SK-N-SH treated with all-trans-retinoic acid at 6 μM for 48 hours (cell line): ENCODE measurements at regions not wholly inside any gene's neighbourhood (a gene's known extent, or its start where the extent isn't known, plus 50 kb on each side); places are given as distances from the start of the nearest gene placed in this dataset.

Experiments used
- ATAC-seq: fragments of 200-7000 bp; cut with Tn5 transposase; 3 replicates; pipeline ENCODE4 v1.9.1; 2020; ENCODE audit warnings: mild to moderate bottlenecking, moderate library complexity
- ARNTL ChIP-seq: fragments of 450-650 bp; formaldehyde crosslinking; IDR thresholded peaks from 2 replicates; pipeline ENCODE4 v1.5.0; 2020; ENCODE audit warnings: low read depth, mild to moderate bottlenecking, moderate library complexity, borderline replicate concordance
- BACH2 ChIP-seq: fragments of 250-450 bp; sonication (Bioruptor Pico); IDR thresholded peaks from 2 replicates; pipeline ENCODE4 v1.9.0; 2021; ENCODE audit warnings: mild to moderate bottlenecking, borderline replicate concordance
- CREB5 ChIP-seq: fragments of 250-450 bp; sonication (Bioruptor Pico); IDR thresholded peaks from 2 replicates; pipeline ENCODE4 v1.5.1; 2020; ENCODE audit warnings: low read depth, mild to moderate bottlenecking, moderate library complexity
- CSDC2 ChIP-seq: fragments of 250-450 bp; sonication (Bioruptor Pico); IDR thresholded peaks from 2 replicates; pipeline ENCODE4 v1.5.0; 2020; ENCODE audit warnings: mild to moderate bottlenecking, moderate library complexity
- CSRNP3 ChIP-seq: fragments of 250-450 bp; sonication (Bioruptor Pico); IDR thresholded peaks from 2 replicates; pipeline ENCODE4 v1.5.1; 2021; ENCODE audit warnings: mild to moderate bottlenecking, moderate library complexity
- ESRRG ChIP-seq: fragments of 250-450 bp; sonication (Bioruptor Pico); IDR thresholded peaks from 2 replicates; pipeline ENCODE4 v1.6.1; 2021; ENCODE audit warnings: mild to moderate bottlenecking
- GLIS3 ChIP-seq: fragments of 250-450 bp; sonication (Bioruptor Pico); IDR thresholded peaks from 2 replicates; pipeline ENCODE4 v1.5.0; 2020; ENCODE audit warnings: mild to moderate bottlenecking, moderate library complexity
- ISL1 ChIP-seq: fragments of 250-450 bp; sonication (Bioruptor Pico); IDR thresholded peaks from 2 replicates; pipeline ENCODE4 v2.1.2; 2022; ENCODE audit warnings: mild to moderate bottlenecking, moderate library complexity
- PATZ1 ChIP-seq: fragments of 250-450 bp; sonication (Bioruptor Pico); IDR thresholded peaks from 2 replicates; pipeline ENCODE4 v1.8.0; 2020; ENCODE audit warnings: mild to moderate bottlenecking, moderate library complexity, borderline replicate concordance
- POU6F1 ChIP-seq: fragments of 250-450 bp; sonication (Bioruptor Pico); IDR thresholded peaks from 2 replicates; pipeline ENCODE4 v1.8.0; 2021; ENCODE audit warnings: low read depth, mild to moderate bottlenecking, moderate library complexity, borderline replicate concordance
- RARB ChIP-seq: fragments of 250-450 bp; sonication (Bioruptor Pico); IDR thresholded peaks from 2 replicates; pipeline ENCODE4 v1.8.0; 2021; ENCODE audit warnings: mild to moderate bottlenecking, moderate library complexity
- SNAI2 ChIP-seq: fragments of 250-450 bp; sonication (Bioruptor Pico); IDR thresholded peaks from 2 replicates; pipeline ENCODE4 v1.5.0; 2020; ENCODE audit warnings: mild to moderate bottlenecking, moderate library complexity
- TCF4 ChIP-seq: fragments of 250-450 bp; sonication (Bioruptor Pico); IDR thresholded peaks from 2 replicates; pipeline ENCODE4 v1.8.0; 2021; ENCODE audit warnings: mild to moderate bottlenecking, moderate library complexity, borderline replicate concordance
- TSHZ2 ChIP-seq: fragments of 250-450 bp; sonication (Bioruptor Pico); IDR thresholded peaks from 2 replicates; pipeline ENCODE4 v1.5.0; 2020; ENCODE audit warnings: mild to moderate bottlenecking, moderate library complexity
- ZFP30 ChIP-seq: fragments of 450-650 bp; formaldehyde crosslinking; IDR thresholded peaks from 2 replicates; pipeline ENCODE4 v1.5.0; 2022; ENCODE audit warnings: mild to moderate bottlenecking, moderate library complexity
- ZNF70 ChIP-seq: fragments of 450-650 bp; formaldehyde crosslinking; IDR thresholded peaks from 2 replicates; pipeline ENCODE4 v1.5.0; 2020; ENCODE audit warnings: mild to moderate bottlenecking, moderate library complexity
- ZNF8 ChIP-seq: fragments of 450-650 bp; formaldehyde crosslinking; IDR thresholded peaks from 2 replicates; pipeline ENCODE4 v1.5.0; 2020; ENCODE audit warnings: mild to moderate bottlenecking, moderate library complexity

GRCh38 chr10:128186959-128187787, 61.0 kb upstream of the MKI67 start:
- peak; percentile 63; the same call in 1 of the 2 replicates for TF ChIP-seq CSRNP3 (CRISPR knock-in tag)
- TF ChIP-seq ZFP30 = no peak
- peak; percentile 59; the same call in 1 of the 2 replicates for TF ChIP-seq GLIS3 (CRISPR knock-in tag)
- TF ChIP-seq ESRRG (CRISPR knock-in tag) = 0 out of 2 replicates have a peak, but pooled peaks have one; percentile 65
- TF ChIP-seq TSHZ2 (CRISPR knock-in tag) = peak; percentile 93
- no peak for TF ChIP-seq RARB (CRISPR knock-in tag)
- TF ChIP-seq TCF4 = peak; percentile 100
- TF ChIP-seq ISL1 (CRISPR knock-in tag) = peak; percentile 67
- 0 out of 2 replicates have a peak, but pooled peaks have one; percentile 3 for TF ChIP-seq ZNF70 (CRISPR knock-in tag)

GRCh38 chr10:128187788-128188185, 61.6 kb upstream of the MKI67 start:
- TF ChIP-seq SNAI2 (CRISPR knock-in tag) = no peak
- no peak for TF ChIP-seq BACH2 (CRISPR knock-in tag)
- no peak for TF ChIP-seq POU6F1
- no peak for TF ChIP-seq ZNF8 (CRISPR knock-in tag)
- TF ChIP-seq CREB5 (CRISPR knock-in tag) = no peak
- no peak for TF ChIP-seq RARB (CRISPR knock-in tag)
- TF ChIP-seq PATZ1 (CRISPR knock-in tag) = no peak
- TF ChIP-seq CSDC2 (CRISPR knock-in tag) = no peak
- no peak for TF ChIP-seq ISL1 (CRISPR knock-in tag)
- no peak for TF ChIP-seq CSRNP3 (CRISPR knock-in tag)
- no peak for TF ChIP-seq TSHZ2 (CRISPR knock-in tag)
- no peak for TF ChIP-seq ESRRG (CRISPR knock-in tag)
- no peak for TF ChIP-seq ARNTL (CRISPR knock-in tag)
- TF ChIP-seq GLIS3 (CRISPR knock-in tag) = no peak
- ATAC-seq = peak; percentile 35; the same call in 1 of the 3 replicates

More at GRCh38 chr10:128186959-128187787, 61.0 kb upstream of the MKI67 start:
- peak; percentile 61 for ATAC-seq
